ENCODE measurements at regions not wholly inside any gene's neighbourhood (a gene's known extent, or its start where the extent isn't known, plus 50 kb on each side); places are given as distances from the start of the nearest gene placed in this dataset.

DNA sequence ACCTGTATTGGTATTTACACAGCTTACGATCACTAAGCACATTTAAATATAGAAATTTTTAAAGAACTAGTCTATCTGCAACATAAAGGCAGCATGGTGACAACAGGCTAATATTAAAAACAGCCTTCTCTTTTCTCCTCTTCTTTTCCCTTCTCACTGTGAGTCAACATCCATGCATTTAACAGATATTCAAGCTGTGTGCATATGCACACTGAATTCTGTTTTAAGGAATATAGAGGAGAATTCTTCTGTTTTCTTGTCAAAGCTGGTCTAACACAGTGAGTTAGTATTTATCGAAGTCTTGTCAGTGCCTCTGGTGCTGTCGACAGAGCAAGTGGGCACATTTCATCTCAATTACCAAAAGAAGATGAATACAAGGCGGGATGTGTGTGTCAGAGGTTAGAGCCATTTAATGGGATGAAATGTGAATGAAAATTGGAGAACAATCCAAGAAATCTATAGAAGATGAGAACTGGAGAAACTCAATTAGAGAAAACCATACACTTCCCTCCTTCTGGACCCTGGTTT is 282.3 kb downstream of the FAT3 start:
- TF ChIP-seq, protein P1, sequence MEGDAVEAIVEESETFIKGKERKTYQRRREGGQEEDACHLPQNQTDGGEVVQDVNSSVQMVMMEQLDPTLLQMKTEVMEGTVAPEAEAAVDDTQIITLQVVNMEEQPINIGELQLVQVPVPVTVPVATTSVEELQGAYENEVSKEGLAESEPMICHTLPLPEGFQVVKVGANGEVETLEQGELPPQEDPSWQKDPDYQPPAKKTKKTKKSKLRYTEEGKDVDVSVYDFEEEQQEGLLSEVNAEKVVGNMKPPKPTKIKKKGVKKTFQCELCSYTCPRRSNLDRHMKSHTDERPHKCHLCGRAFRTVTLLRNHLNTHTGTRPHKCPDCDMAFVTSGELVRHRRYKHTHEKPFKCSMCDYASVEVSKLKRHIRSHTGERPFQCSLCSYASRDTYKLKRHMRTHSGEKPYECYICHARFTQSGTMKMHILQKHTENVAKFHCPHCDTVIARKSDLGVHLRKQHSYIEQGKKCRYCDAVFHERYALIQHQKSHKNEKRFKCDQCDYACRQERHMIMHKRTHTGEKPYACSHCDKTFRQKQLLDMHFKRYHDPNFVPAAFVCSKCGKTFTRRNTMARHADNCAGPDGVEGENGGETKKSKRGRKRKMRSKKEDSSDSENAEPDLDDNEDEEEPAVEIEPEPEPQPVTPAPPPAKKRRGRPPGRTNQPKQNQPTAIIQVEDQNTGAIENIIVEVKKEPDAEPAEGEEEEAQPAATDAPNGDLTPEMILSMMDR (IDR thresholded peaks at IDR 0.05; ENCODE audit: low read depth, low read length, missing control alignments): no peak
- DNase-seq (ENCODE audit: low read depth): no peak
- H3K4me3 ChIP-seq (ENCODE audit: low read depth, low read length): no peak overlapping the region

DNA sequence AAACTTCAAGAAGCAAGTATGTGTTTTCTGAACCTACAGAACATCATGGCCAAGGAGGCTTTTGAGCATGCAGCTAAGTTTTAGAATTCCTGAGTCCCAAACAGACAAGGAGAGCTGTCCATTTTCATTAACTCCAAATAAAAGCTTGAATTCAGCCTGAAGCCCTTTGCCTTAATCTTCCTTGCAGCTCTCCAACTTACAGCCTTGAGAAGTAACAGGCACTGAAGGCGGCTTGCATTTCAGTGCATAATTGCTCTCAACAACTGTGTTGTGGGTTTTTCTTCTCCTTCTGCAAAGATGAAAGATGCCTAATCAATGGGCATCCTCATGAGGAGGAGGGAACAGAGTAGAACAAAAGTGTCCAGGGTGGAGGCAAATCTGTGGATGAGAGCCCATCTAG is 286.0 kb downstream of the FAT3 start:
- H3K4me3 ChIP-seq (ENCODE audit: low read depth, low read length): no peak overlapping the region
- TF ChIP-seq, protein P1 (IDR thresholded peaks at IDR 0.05; ENCODE audit: low read depth, low read length, missing control alignments): no peak
- DNase-seq (ENCODE audit: low read depth): no peak

DNA sequence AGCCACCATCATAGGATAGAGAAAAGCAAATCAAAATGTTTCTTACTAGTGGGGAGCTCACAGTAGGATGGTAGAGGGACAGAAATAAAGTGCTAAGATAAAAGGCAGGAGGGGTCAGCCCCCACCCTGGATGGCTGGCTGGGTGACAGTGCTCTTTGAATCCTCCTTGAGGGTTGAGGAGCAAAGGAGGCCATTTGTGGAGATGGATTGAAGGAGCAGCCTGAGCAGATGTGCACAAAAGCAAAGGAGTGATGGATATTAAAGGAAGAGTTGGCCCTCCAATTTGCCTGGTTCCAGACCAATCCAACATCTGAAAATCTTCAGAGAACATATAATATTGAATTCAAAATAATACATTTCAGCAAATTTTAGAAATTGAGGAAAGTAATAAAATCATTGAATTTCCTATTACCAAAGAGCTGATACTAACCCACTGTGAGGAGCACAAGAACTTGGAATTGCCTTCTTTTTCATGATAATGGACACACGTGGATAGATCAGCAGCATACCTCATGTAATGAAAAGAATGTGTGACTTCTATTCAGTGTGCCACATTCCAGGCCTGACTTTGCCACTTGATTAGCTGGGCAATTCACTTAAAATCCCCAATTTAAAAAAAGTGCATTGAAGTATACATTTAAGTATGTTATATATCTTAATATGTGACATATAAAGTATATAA is 287.0 kb downstream of the FAT3 start:
- DNase-seq (ENCODE audit: low read depth): no peak
- H3K4me3 ChIP-seq (ENCODE audit: low read depth, low read length): no peak overlapping the region
- TF ChIP-seq, protein P1 (IDR thresholded peaks at IDR 0.05; ENCODE audit: low read depth, low read length, missing control alignments): no peak

GRCh38 chr11:92512204-92512569 is 287.6 kb downstream of the FAT3 start:
- no peak overlapping the region for H3K4me3 ChIP-seq (ENCODE audit: low read depth, low read length)
- DNase-seq (ENCODE audit: low read depth): no peak
- TF ChIP-seq, protein P1 (IDR thresholded peaks at IDR 0.05; ENCODE audit: low read depth, low read length, missing control alignments): no peak

GRCh38 chr11:92523611-92524010 is 299.0 kb downstream of the FAT3 start:
- TF ChIP-seq, protein P1 (IDR thresholded peaks at IDR 0.05; ENCODE audit: low read depth, low read length, missing control alignments): no peak
- no peak for DNase-seq (ENCODE audit: low read depth)
- no peak overlapping the region for H3K4me3 ChIP-seq (ENCODE audit: low read depth, low read length)

- TF ChIP-seq, protein P1 (IDR thresholded peaks at IDR 0.05; ENCODE audit: low read depth, low read length, missing control alignments): no peak
- no peak overlapping the region for H3K4me3 ChIP-seq (ENCODE audit: low read depth, low read length)
- DNase-seq (ENCODE audit: low read depth): no peak
Observed at GRCh38 chr11:92524542-92524941, 299.9 kb downstream of the FAT3 start.

GRCh38 chr11:92527467-92527866 is 302.8 kb downstream of the FAT3 start:
- DNase-seq (ENCODE audit: low read depth): no peak
- H3K4me3 ChIP-seq (ENCODE audit: low read depth, low read length): no peak overlapping the region
- TF ChIP-seq, protein P1 (IDR thresholded peaks at IDR 0.05; ENCODE audit: low read depth, low read length, missing control alignments): no peak

Data from GM12864 (cell line).